ENCODE measurements at regions not wholly inside any gene's neighbourhood (a gene's known extent, or its start where the extent isn't known, plus 50 kb on each side); places are given as distances from the start of the nearest gene placed in this dataset.

DNA sequence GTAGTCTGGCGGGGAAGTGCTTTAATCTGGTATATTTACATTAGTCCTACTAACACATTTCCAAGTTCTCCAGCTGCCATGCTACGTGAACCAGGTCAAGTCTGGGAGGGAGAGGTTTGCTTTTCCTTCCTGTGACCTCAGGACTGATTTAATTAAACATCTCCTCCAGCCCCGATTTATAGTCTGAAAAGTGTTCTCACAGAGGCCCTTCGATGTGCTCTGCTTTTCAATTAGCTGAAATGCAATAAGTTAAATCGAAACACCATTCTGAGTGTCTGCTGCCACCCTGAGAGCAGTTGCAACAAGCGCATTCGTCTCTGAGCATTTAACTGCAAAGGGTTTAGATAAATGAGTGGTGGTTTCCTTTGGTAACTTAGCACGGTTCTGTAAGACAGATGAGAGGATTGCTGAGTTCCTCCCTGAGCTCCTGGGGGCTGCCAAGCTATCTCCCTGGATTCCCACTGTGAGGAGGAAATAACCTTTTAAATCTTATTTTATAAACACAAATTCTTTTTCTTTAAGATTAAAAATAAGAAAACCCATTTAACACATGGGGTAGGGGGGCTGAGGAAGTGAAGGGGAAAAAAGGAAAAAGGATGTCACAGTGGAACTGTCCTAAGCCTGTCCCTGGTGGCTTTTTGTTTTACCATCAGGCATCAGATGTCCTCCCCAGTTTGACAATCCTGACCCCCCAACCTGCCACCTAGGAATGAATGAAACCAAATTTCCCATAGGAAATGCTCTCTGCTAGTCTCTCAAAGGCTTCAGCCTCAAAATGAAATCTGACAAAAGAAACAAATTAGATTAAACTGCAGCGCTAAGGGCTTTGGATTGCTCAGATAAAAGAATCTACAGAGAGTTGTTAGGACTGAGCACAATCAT is 56.5 kb upstream of the CREB1 start:
- H3K4me3 ChIP-seq (ENCODE audit: low read depth, poor library complexity, severe bottlenecking), result no peak overlapping the region
- TF ChIP-seq, protein P1, sequence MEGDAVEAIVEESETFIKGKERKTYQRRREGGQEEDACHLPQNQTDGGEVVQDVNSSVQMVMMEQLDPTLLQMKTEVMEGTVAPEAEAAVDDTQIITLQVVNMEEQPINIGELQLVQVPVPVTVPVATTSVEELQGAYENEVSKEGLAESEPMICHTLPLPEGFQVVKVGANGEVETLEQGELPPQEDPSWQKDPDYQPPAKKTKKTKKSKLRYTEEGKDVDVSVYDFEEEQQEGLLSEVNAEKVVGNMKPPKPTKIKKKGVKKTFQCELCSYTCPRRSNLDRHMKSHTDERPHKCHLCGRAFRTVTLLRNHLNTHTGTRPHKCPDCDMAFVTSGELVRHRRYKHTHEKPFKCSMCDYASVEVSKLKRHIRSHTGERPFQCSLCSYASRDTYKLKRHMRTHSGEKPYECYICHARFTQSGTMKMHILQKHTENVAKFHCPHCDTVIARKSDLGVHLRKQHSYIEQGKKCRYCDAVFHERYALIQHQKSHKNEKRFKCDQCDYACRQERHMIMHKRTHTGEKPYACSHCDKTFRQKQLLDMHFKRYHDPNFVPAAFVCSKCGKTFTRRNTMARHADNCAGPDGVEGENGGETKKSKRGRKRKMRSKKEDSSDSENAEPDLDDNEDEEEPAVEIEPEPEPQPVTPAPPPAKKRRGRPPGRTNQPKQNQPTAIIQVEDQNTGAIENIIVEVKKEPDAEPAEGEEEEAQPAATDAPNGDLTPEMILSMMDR (IDR thresholded peaks at IDR 0.05), result no peak
- TF ChIP-seq POLR2A (IDR thresholded peaks at IDR 0.05), result no peak
- DNase-seq (ENCODE audit: low spot score in 2 of 2), result peak in 1 of 2 donors; percentile 36
- intact Hi-C loops (cut with DNase I; ENCODE audit: low total_unique reads), result loop anchor here (5.0 to 10.0 kb wide), 3 partner anchors 671 to 918 kb away; no protein-coding TSS in a partner anchor
- WGBS, 2 donors, result 32 to 33% methylated on average over 9 of the region's 9 CpGs

DNA sequence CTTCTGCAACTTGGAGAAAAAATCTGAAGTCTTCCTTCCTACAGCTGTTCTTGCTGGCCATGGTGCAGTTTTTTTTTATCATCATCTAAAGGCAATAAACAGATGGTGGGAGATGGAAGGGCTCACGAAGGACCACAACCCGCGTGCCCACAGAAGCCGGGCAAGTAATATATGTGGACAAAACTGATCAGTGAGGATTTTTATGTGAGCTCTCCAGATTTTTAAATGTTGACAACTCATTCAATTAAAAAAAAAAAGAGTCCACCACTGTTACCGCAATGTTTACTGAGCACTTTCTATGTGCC is 55.9 kb upstream of the CREB1 start:
- intact Hi-C loops (cut with DNase I; ENCODE audit: low total_unique reads), result loop anchor here (5.0 to 10.0 kb wide), 3 partner anchors 672 to 919 kb away; no protein-coding TSS in a partner anchor
- DNase-seq (ENCODE audit: low spot score in 2 of 2), result no peak
- H3K4me3 ChIP-seq (ENCODE audit: low read depth, poor library complexity, severe bottlenecking), result no peak overlapping the region
- WGBS, 2 donors, result 68 to 90% methylated on average over 5 of the region's 5 CpGs
- TF ChIP-seq, protein P1 (IDR thresholded peaks at IDR 0.05), result no peak
- TF ChIP-seq POLR2A (IDR thresholded peaks at IDR 0.05), result no peak

DNA sequence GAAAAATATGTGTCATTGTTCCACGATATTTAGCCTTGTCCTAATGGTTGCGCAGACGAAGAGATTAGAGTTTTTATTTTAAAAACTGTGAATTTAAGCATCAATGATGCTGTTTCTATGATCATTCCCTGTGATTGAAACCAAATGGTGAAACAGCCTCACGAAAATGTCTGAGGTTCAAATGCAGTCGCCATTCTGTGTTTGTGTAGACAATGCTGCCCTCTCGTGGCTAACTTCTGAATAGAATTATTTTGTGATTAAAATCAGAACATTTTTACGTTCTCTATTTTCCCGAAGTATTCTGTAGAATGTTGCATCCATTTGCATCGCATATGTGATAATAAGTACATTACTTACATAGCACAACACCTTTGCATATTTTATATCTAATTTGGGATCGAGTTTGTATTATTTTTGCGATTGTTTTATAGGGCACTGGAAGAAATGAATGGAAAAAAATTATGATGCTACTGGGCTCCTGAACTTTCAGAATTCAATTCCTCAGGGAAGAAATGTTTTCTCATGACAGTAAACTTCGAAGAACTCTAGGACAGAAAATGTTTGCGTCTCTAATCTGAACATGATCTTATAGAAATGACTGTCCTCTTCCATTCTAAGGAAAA is 54.8 kb upstream of the CREB1 start:
- no peak for DNase-seq (ENCODE audit: low spot score in 2 of 2)
- no peak for TF ChIP-seq POLR2A (IDR thresholded peaks at IDR 0.05)
- TF ChIP-seq, protein P1 (IDR thresholded peaks at IDR 0.05), result peak in 2 of 3 donors; percentile 13 to 25
- H3K4me3 ChIP-seq (ENCODE audit: low read depth, poor library complexity, severe bottlenecking), result no peak overlapping the region
- intact Hi-C loops (cut with DNase I; ENCODE audit: low total_unique reads), result loop anchor here (5.0 to 10.0 kb wide), 3 partner anchors 673 to 920 kb away; no protein-coding TSS in a partner anchor
- WGBS, 2 donors, result 9 to 13% methylated on average over 13 of the region's 13 CpGs

DNA sequence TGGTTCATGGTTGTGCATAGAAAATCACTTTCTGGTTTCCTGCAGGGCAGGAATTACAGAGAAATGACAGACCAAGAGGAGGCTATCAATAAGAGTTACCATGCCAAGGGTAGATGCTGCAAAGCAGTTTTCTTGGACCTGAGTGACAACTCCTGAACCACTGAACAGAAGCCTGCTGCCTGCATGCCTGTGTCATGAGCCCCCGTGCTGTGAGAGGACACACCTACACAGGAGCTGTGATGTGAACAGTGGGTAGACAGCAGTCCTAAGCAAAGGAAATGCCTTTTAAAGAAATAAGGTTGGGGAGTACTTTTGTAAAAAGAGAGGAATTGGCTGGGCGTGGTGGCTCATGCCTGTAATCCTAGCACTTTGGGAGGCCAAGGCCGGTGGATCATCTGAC is 54.2 kb upstream of the CREB1 start:
- 78 to 80% methylated on average over 3 of the region's 3 CpGs for WGBS, 2 donors
- intact Hi-C loops (cut with DNase I; ENCODE audit: low total_unique reads), result loop anchor here (10.0 kb wide), 1 partner anchor 921 kb away; no protein-coding TSS in a partner anchor
- no peak for TF ChIP-seq POLR2A (IDR thresholded peaks at IDR 0.05)
- TF ChIP-seq, protein P1 (IDR thresholded peaks at IDR 0.05), result no peak

DNA sequence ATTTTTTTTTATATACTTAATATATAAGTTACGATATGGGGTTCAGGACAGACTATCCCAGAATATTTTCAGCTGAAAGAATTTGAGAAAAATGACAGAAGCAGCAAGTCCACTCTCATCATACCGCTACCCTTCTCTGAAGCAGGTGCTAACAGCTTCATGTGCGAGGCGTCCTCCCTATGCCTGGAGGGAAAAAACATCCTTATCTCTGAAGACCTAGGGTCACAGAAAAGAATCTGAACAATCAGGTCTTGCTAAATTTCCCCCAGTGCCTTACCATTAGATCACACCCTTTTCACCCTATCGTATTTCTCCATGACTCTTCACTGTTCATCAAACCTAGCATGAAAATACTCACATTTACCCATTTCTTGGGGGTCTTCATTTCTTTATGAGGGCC is 51.9 kb upstream of the CREB1 start:
- intact Hi-C loops (cut with DNase I; ENCODE audit: low total_unique reads), result loop anchor here (2.0 to 10.0 kb wide), 2 partner anchors 497 to 923 kb away; no protein-coding TSS in a partner anchor
- DNase-seq (ENCODE audit: low spot score in 2 of 2), result no peak
- 75 to 93% methylated on average over 5 of the region's 5 CpGs for WGBS, 2 donors
- TF ChIP-seq, protein P1 (IDR thresholded peaks at IDR 0.05), result no peak
- no peak for TF ChIP-seq POLR2A (IDR thresholded peaks at IDR 0.05)
- no peak overlapping the region for H3K4me3 ChIP-seq (ENCODE audit: low read depth, poor library complexity, severe bottlenecking)

More for the DNA sequence above, 54.2 kb upstream of the CREB1 start:
- H3K4me3 ChIP-seq (ENCODE audit: low read depth, poor library complexity, severe bottlenecking), result no peak overlapping the region
- no peak for DNase-seq (ENCODE audit: low spot score in 2 of 2)

Measured in lower leg skin (tissue), 4 donors.